Ovary (tissue), 7 donors: ENCODE measurements at regions not wholly inside any gene's neighbourhood (a gene's known extent, or its start where the extent isn't known, plus 50 kb on each side); places are given as distances from the start of the nearest gene placed in this dataset.

ENCODE experiments used
- DNase-seq, 5 donors: peaks; one replicate each; pipeline ENCODE4 v3.0.0-alpha.2; 2019 to 2020
- H3K27ac ChIP-seq, 2 donors: fragments of 200-600 bp; one replicate each; pipeline versions ENCODE4 v1.5.1 to v1.8.0; 2019 to 2022
- H3K27me3 ChIP-seq: fragments of 200-600 bp; one replicate; pipeline ENCODE4 v1.8.0; 2022
- H3K36me3 ChIP-seq: fragments of 200-600 bp; sonication (generic); one replicate; pipeline ENCODE4 v1.5.1; 2019
- H3K4me1 ChIP-seq: one replicate; pipeline ENCODE4 v1.8.1; 2013; ENCODE audit warnings: mild to moderate bottlenecking, moderate library complexity; ENCODE audit not compliant: insufficient read depth
- H3K4me3 ChIP-seq: fragments of 200-600 bp; sonication (generic); one replicate; pipeline ENCODE4 v1.5.1; 2017
- H3K9me3 ChIP-seq, 2 donors: fragments of 200-600 bp in 1 of 2; sonication (generic) in 1 of 2; one replicate each; pipeline versions ENCODE4 v1.5.1 to v1.8.1; 2013 to 2019; ENCODE audit warnings: mild to moderate bottlenecking in 1 of 2, moderate library complexity in 1 of 2
- EP300 ChIP-seq: sonication (generic); formaldehyde crosslinking; IDR thresholded peaks from one replicate; pipeline ENCODE4 v1.6.1; 2017; ENCODE audit warnings: antibody characterized with exemption
- POLR2A ChIP-seq: fragments of 450-650 bp; IDR thresholded peaks from one replicate; pipeline ENCODE4 v1.6.1; 2017; ENCODE audit warnings: antibody characterized with exemption, mild to moderate bottlenecking, moderate library complexity
- WGBS, 3 donors: extraction: QIAGEN DNeasy Blood & Tissue Kit in 1 of 3; methylation state at CpG; one replicate each; pipeline versions ENCODE4 v1.1.5 to v1.1.7; 2013 to 2017; 5-methylcytosine and 5-hydroxymethylcytosine counted together
- intact Hi-C, 4 donors: fragments of 100-400 bp; cut with DNase I; formaldehyde crosslinking; loops; one replicate each; pipeline versions ENCODE4 v1.11.0 to v1.15.1; 2022 to 2023
- TF ChIP-seq, protein P1 (sequence below), 3 donors: fragments of 450-650 bp in 2 of 3; fragments of 200-600 bp in 1 of 3; IDR thresholded peaks; one replicate each; pipeline versions ENCODE4 v1.5.1 to v1.8.0; 2016 to 2022; ENCODE audit warnings: antibody characterized with exemption in 3 of 3, mild to moderate bottlenecking in 1 of 3
- donor health status: DM: no; HTN: no; CAD: no; lungs with moderate emphysema.
- donor health status: DM: no; HTN: no; CAD: no.
- donor health status: Bipolar disorder and iron deficiency.
- donor health status: DM: no; HTN: no; CAD: no.
- donor health status: DM: yes; HTN: yes; CAD: no.

DNA sequence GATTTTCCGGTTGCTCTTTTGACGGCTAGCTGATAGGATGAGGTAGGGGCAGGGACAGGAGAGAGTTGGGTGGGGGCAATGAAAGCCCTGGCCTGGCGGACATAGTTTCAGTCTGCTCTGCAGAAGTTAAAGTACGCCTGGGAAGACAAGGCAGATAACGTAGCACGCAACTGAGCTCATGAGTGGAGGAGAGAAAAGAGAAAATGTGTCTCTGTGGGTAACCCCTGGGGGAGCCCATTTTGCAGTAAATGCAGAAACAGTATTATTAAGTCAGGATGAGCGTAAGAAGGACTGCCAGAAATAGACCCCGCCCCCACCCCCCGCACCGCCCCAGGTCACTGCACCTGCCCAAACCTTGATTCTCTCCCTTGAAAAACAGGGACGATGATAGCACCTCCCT, 51.7 kb upstream of the TARBP1 start:
- peak in 1 of 5 donors; percentile 20 for DNase-seq
- Histone ChIP-seq H3K4me3 (no peak overlapping the region), H3K9me3 (no peaks in the 10 kb centered on the region), H3K36me3 (no peaks in the 10 kb centered on the region), H3K4me1 (peaks cover 35% of the 10 kb centered on the region), H3K27ac (peak overlapping the region; percentile 82 to 98), H3K27me3 (no peaks in the 10 kb centered on the region)
- TF ChIP-seq POLR2A (no peak), EP300 (no peak)
- TF ChIP-seq, protein P1, sequence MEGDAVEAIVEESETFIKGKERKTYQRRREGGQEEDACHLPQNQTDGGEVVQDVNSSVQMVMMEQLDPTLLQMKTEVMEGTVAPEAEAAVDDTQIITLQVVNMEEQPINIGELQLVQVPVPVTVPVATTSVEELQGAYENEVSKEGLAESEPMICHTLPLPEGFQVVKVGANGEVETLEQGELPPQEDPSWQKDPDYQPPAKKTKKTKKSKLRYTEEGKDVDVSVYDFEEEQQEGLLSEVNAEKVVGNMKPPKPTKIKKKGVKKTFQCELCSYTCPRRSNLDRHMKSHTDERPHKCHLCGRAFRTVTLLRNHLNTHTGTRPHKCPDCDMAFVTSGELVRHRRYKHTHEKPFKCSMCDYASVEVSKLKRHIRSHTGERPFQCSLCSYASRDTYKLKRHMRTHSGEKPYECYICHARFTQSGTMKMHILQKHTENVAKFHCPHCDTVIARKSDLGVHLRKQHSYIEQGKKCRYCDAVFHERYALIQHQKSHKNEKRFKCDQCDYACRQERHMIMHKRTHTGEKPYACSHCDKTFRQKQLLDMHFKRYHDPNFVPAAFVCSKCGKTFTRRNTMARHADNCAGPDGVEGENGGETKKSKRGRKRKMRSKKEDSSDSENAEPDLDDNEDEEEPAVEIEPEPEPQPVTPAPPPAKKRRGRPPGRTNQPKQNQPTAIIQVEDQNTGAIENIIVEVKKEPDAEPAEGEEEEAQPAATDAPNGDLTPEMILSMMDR (IDR thresholded peaks at IDR 0.05), result no peak
- 81 to 88% (median 82%) methylated on average over 11 of the region's 11 CpGs for WGBS, 3 donors
- intact Hi-C loops, result loop anchor here (5.0 to 10.0 kb wide), 6 partner anchors 72 to 464 kb away; no protein-coding TSS in a partner anchor

GRCh38 chr1:234529950-234530237, 50.9 kb upstream of the TARBP1 start:
- 92 to 96% (median 95%) methylated on average over 2 of the region's 2 CpGs for WGBS, 3 donors
- intact Hi-C loops, result loop anchor here (5.0 to 10.0 kb wide), 6 partner anchors 72 to 465 kb away; no protein-coding TSS in a partner anchor
- Histone ChIP-seq H3K9me3 (no peaks in the 10 kb centered on the region), H3K27ac (peak overlapping the region in 1 of 2 donors; percentile 98), H3K36me3 (no peaks in the 10 kb centered on the region), H3K4me1 (peaks cover 30% of the 10 kb centered on the region), H3K4me3 (no peak overlapping the region), H3K27me3 (no peaks in the 10 kb centered on the region)
- TF ChIP-seq, protein P1 (IDR thresholded peaks at IDR 0.05), result no peak
- TF ChIP-seq POLR2A (no peak), EP300 (no peak)
- DNase-seq, result no peak

DNA sequence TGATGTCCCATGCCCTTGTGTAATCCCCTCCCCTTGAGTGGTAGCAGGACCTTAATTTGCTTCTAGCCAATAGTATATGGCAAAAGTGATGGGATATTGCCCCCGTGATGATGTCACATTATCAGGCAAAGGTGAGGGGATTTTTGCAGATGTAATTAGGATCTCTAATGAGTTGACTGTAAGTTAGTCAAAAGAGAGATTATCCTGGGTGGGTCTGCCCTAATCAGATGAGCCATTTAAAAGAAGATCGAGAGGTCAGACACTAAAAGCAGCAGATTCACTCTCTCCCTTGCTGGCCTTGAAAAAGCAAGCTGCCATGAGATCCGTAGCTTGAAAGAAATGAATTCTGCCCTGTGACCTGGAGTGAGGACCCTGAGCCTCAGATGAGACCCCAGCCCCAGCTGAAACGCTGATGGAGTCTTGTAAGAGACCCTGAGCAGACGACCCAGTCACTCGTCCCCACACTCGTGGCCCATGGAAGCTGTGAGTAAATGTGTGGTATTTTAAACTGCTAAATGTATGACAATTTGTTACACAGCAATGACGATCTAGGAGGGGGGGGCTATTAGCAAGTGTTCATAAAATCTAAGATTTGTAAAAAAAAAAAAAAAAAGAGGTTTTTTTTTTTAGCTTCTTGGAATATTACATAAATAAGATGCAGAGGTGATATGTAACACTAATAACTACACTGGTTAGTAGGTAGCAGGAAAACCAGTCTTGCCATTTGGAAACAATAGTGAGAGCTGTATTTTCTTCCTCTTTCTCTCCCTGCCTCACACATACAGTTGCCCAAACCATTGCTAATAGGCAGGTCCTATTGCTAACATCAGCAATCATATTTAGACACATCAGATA, 50.3 kb upstream of the TARBP1 start:
- no peaks in the 10 kb centered on the region for H3K36me3 ChIP-seq
- H3K4me1 ChIP-seq, result peaks cover 29% of the 10 kb centered on the region
- peak overlapping the region in 1 of 2 donors; percentile 98 for H3K27ac ChIP-seq
- H3K27me3 ChIP-seq, result no peaks in the 10 kb centered on the region
- TF ChIP-seq POLR2A (no peak), EP300 (no peak)
- TF ChIP-seq, protein P1 (IDR thresholded peaks at IDR 0.05), result no peak
- no peaks in the 10 kb centered on the region for H3K9me3 ChIP-seq
- no peak overlapping the region for H3K4me3 ChIP-seq
- intact Hi-C loops, result no loop called here
- no peak for DNase-seq
- WGBS, 3 donors, result 89 to 93% (median 93%) methylated on average over 8 of the region's 8 CpGs
